Stimulated activated CD8-positive, alpha-beta memory T cell treated with anti-CD3 and anti-CD28 coated beads, Interleukin-2, amount 100 ng/mL, for 48 hours (primary cell): ENCODE measurements at regions not wholly inside any gene's neighbourhood (a gene's known extent, or its start where the extent isn't known, plus 50 kb on each side); places are given as distances from the start of the nearest gene placed in this dataset.

Experiments
- DNase-seq, 2 donors: peaks; one replicate each; pipeline ENCODE4 v3.0.0-alpha.2; 2020; ENCODE audit warnings: low read depth in 2 of 2

GRCh38 chr1:218874313-218874712, 299.4 kb upstream of the LYPLAL1 start:
- DNase-seq, result no peak

- DNase-seq, result no peak
Observed at GRCh38 chr1:218874801-218875400, 298.8 kb upstream of the LYPLAL1 start.

GRCh38 chr1:218878369-218878768, 295.3 kb upstream of the LYPLAL1 start:
- no peak for DNase-seq

- no peak for DNase-seq
Observed at GRCh38 chr1:218880484-218881060, 293.1 kb upstream of the LYPLAL1 start.

GRCh38 chr1:218882454-218882853, 291.2 kb upstream of the LYPLAL1 start:
- no peak for DNase-seq

GRCh38 chr1:218886101-218886871, 287.4 kb upstream of the LYPLAL1 start:
- DNase-seq, result no peak

GRCh38 chr1:218887141-218887925, 286.3 kb upstream of the LYPLAL1 start:
- no peak for DNase-seq

- DNase-seq, result no peak
Observed at GRCh38 chr1:218890451-218890850, 283.2 kb upstream of the LYPLAL1 start.

- DNase-seq, result no peak
Observed at GRCh38 chr1:218891577-218891976, 282.1 kb upstream of the LYPLAL1 start.

GRCh38 chr1:218895064-218895587, 278.6 kb upstream of the LYPLAL1 start:
- DNase-seq, result no peak

- DNase-seq, result no peak
Observed at GRCh38 chr1:218896202-218896601, 277.5 kb upstream of the LYPLAL1 start.

- no peak for DNase-seq
Observed at GRCh38 chr1:218898921-218899320, 274.8 kb upstream of the LYPLAL1 start.

GRCh38 chr1:218900615-218901014, 273.1 kb upstream of the LYPLAL1 start:
- DNase-seq, result no peak

GRCh38 chr1:218904416-218904815, 269.3 kb upstream of the LYPLAL1 start:
- no peak for DNase-seq

- no peak for DNase-seq
Observed at GRCh38 chr1:218916720-218917119, 257.0 kb upstream of the LYPLAL1 start.

GRCh38 chr1:218917656-218918055, 256.0 kb upstream of the LYPLAL1 start:
- DNase-seq, result no peak

GRCh38 chr1:218925777-218926176, 247.9 kb upstream of the LYPLAL1 start:
- no peak for DNase-seq

- DNase-seq, result no peak
Observed at GRCh38 chr1:218926631-218927030, 247.0 kb upstream of the LYPLAL1 start.

- no peak for DNase-seq
Observed at GRCh38 chr1:218930000-218930399, 243.7 kb upstream of the LYPLAL1 start.

GRCh38 chr1:218930472-218931241, 243.0 kb upstream of the LYPLAL1 start:
- no peak for DNase-seq

- DNase-seq, result no peak
Observed at GRCh38 chr1:218931324-218931723, 242.4 kb upstream of the LYPLAL1 start.
